Kidney epithelial cell (primary cell): ENCODE measurements at regions not wholly inside any gene's neighbourhood (a gene's known extent, or its start where the extent isn't known, plus 50 kb on each side); places are given as distances from the start of the nearest gene placed in this dataset.

Source experiments
- DNase-seq: peaks from one replicate; pipeline ENCODE4 v3.0.0-alpha.2; 2010; ENCODE audit warnings: low read depth
- H3K27me3 ChIP-seq: 2 replicates; pipeline ENCODE4 v1.6.0; 2011; ENCODE audit warnings: low read length; ENCODE audit not compliant: control insufficient read depth, insufficient read depth
- H3K36me3 ChIP-seq: 2 replicates; pipeline ENCODE4 v1.5.1; 2011; ENCODE audit warnings: low read length; ENCODE audit not compliant: control insufficient read depth, insufficient read depth
- H3K4me3 ChIP-seq: 2 replicates; pipeline ENCODE4 v1.5.1; 2011; ENCODE audit warnings: low read depth, mild to moderate bottlenecking, control low read depth, low read length
- CTCF ChIP-seq: IDR thresholded peaks from 2 replicates; pipeline ENCODE4 v1.5.1; 2011; ENCODE audit warnings: mild to moderate bottlenecking, moderate library complexity, low read length, control low read depth, inconsistent platforms; ENCODE audit not compliant: insufficient read depth, poor library complexity, severe bottlenecking

GRCh38 chr9:87065981-87066380 is 118.7 kb upstream of the GAS1 start:
- no peak for DNase-seq
- Histone ChIP-seq H3K36me3 (no peaks in the 10 kb centered on the region), H3K4me3 (no peak overlapping the region), H3K27me3 (no peaks in the 10 kb centered on the region)
- no peak for TF ChIP-seq CTCF

DNA sequence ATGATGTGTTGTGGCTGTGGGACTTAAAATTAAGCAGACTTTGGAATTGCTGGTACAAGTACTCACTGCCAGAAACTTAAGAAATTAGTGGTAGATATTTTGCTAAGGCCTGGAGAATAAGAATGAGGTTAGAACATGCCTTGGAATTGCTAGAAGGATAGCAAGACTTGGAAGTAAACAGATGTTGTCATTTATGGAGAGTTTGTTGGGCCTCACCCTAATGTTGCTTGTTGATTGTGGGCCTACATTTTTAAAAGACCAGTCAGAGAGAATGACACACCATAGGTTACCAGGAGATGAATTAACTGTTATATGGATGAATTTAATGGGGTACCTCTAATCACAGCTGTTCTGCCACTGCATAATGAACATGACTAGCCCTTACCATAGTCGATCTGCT is 120.1 kb upstream of the GAS1 start:
- Histone ChIP-seq H3K4me3 (no peak overlapping the region), H3K36me3 (no peaks in the 10 kb centered on the region), H3K27me3 (no peaks in the 10 kb centered on the region)
- no peak for DNase-seq
- TF ChIP-seq CTCF = no peak

DNA sequence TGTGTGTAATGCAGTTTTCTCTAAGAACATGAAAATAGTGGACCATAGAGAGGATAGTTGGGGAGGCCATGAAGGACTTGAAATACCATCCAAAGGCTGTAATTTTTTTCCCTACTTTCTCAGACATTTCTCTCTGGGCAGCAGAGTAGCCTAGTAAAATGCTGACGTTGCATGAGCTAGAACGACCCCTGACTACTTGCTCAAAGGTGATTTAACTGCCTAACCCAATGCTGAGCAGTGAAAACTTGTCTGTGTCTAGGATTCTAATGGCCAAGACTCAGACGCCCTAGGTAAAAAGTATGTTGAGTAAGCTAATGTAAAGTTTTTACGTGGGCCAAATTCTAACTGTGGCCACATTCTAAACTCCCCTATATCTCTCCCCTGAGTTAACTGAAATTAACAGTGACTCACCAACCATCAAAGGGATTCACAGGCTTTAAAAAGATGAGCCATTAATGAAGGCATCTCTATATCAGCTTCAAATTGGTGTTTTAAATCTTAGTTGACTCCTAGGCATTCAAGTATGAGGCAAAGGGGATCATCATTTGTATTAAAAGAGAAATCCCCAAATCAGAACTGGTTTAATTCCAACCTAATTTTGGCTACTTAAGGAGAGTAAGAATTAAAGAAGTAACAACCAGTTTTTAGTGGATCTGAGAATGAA is 121.0 kb upstream of the GAS1 start:
- Histone ChIP-seq H3K27me3 (no peaks in the 10 kb centered on the region), H3K4me3 (no peak overlapping the region), H3K36me3 (no peaks in the 10 kb centered on the region)
- no peak for TF ChIP-seq CTCF
- DNase-seq = no peak

GRCh38 chr9:87069690-87070089 is 122.4 kb upstream of the GAS1 start:
- TF ChIP-seq CTCF = no peak
- no peaks in the 10 kb centered on the region for H3K36me3 ChIP-seq
- no peak for DNase-seq

DNA sequence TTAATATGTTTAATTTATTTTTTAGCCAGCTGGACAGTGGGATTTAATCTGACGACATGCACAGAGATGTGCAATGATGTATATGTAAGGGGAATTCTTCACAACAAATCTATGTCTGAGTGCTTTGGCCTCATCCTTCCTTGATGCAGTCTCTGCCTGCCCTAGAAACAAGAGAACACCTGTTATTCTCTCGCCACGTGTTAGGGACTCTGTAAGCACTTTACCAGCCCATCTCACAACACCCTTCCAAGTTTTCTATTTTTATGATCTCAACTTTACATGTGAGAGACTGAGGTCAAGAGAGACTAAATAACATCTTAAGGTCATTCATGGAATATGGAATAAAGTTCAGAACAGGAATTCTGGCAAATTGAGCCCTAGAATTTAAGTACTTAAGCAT is 123.0 kb upstream of the GAS1 start:
- H3K4me3 ChIP-seq = no peak overlapping the region
- no peak for TF ChIP-seq CTCF
- no peaks in the 10 kb centered on the region for H3K36me3 ChIP-seq
- no peaks in the 10 kb centered on the region for H3K27me3 ChIP-seq
- DNase-seq = no peak

More at GRCh38 chr9:87069690-87070089, 122.4 kb upstream of the GAS1 start:
- Histone ChIP-seq H3K4me3 (no peak overlapping the region), H3K27me3 (no peaks in the 10 kb centered on the region)

DNA sequence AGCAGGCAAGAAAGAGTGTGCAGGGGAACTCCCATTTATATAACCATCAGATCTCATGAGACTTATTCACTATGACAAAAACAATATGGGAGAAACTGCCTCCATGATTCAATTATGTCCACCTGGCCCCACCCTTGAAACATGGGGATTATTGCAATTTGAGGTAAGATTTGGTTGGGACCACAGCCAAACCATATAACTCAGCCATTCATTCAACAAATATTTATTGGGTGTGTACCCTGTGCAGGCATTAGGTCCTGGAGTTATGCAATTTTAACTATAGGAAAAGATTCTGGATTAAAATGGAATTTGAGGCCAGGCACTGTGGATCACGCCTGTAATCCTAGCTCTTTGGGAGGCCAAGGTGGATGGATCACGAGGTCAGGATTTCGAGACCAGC is 124.2 kb upstream of the GAS1 start:
- TF ChIP-seq CTCF = no peak
- no peak for DNase-seq
- Histone ChIP-seq H3K27me3 (no peaks in the 10 kb centered on the region), H3K36me3 (no peaks in the 10 kb centered on the region), H3K4me3 (no peak overlapping the region)
